Skeletal muscle cell (primary cell): ENCODE measurements at regions not wholly inside any gene's neighbourhood (a gene's known extent, or its start where the extent isn't known, plus 50 kb on each side); places are given as distances from the start of the nearest gene placed in this dataset.
A peak's percentile ranks its signal among the peaks of the same experiment; 100 is the strongest.
"Not testable (repeated sequence)": the region's sequence is repeated elsewhere in the genome, so short reads cannot be mapped to it uniquely, and the experiment has no call there.

Experiments
- DNase-seq: peaks from one replicate; pipeline ENCODE4 v3.0.0-alpha.2; 2010; ENCODE audit warnings: low read depth
- H3K4me3 ChIP-seq: 2 replicates; pipeline ENCODE4 v1.5.1; 2011; ENCODE audit warnings: low read depth, mild to moderate bottlenecking, control low read depth, low read length, moderate library complexity

DNA sequence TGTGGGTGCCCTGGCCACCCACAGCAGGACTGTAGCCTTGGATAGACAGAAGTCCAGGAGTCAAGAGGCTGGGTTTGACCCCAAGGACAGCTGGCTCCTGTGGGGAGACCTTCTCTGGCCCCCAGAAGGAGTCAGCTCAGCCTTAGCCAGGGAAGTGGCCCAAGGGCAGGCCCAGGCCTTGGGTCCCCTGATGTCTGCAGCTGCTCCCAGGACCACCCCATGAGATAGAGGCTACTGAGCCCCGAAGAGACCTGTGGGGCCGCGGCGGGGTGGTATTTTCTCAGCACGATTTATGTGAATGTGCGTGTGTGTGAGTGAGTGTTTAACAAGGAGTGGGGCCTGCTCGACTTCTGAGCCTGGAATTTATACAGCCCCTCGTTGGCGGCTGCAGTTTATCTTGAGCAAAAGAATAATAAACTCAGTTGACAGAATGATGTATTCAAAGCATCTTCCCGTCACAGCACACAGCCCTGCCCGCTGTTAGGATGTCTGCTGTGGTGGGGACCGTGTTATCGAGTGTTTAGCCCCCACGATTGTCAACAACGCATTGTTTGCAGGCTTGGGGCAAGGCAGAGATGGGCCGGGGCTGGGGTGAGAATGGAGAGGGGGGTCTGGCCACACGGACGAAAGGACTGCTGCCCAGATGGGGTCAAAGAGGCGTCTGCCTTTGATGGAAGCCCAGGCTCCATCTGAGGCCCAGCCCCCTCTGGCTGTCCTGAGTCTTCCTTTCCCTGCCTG lies 163.3 kb downstream of the VEGFA start:
- DNase-seq: no peak
- H3K4me3 ChIP-seq: no peak overlapping the region

DNA sequence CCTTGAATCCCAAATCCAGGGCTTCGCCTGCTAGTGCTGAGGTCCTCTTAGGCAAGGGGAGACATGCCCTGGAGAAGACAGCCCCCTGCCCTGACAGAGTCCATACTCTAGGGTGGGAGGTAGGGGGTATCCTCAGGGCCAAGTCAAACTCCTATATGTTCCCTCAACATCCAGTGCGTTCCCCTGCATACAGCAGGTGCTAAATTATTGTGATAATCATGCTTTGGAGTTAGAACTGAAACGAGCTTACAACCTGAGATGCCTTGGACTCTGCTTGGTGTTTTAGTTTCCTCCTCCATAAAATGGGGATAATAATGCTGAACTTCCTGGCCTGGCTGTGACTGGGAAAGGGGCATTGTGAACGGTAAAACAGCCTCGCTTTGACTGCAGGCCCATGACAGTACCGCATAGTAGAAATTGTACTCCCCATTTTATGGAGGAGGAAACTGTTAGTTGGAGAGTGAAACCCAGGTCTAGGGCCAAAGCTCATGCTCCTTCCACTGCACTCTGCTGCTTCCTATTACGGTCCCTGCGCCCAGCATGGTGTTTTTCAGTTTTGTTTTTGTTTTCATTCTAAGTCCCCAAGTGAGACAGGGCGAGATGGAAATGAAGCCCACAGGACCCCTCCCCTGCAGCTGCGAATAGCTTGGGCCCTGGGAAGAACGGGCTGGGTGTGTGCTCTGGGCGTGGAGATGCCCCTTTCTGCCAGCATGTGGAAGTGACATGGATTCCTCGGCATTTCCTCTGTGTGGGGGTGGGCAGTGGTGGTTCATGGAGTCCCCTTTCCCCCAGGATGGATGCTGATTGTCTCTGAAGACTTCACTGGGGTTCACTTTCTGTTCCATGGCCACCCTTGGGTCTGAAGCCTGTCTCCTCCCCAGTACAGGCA lies 162.5 kb downstream of the VEGFA start:
- no peak overlapping the region for H3K4me3 ChIP-seq
- no peak for DNase-seq

GRCh38 chr6:43931201-43931600 lies 161.2 kb downstream of the VEGFA start:
- DNase-seq: no peak
- no peak overlapping the region for H3K4me3 ChIP-seq

GRCh38 chr6:43930440-43931154 lies 160.6 kb downstream of the VEGFA start:
- DNase-seq: no peak
- no peak overlapping the region for H3K4me3 ChIP-seq

DNA sequence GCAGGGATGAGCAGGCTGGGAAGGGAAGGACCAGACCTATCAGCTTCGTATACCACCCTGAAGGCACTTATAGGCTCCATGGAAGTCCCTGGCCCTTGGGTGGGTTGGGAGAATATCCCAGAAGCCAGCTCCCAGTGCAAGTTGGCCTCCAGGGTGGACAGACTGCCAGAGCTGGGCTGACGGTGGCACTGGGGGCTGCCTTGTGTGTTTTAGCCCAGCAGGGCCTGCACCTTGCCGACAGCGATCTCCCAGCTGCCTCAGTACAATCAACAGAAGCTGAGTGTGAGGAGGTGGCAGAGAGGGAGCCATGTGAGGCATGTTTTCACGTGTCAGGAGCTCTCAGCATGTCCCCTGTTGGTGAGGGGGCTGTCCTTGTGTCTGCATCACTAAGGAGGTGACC lies 159.5 kb downstream of the VEGFA start:
- H3K4me3 ChIP-seq: no peak overlapping the region
- no peak for DNase-seq

GRCh38 chr6:43927532-43928210 lies 157.7 kb downstream of the VEGFA start:
- H3K4me3 ChIP-seq: no peak overlapping the region
- no peak for DNase-seq

DNA sequence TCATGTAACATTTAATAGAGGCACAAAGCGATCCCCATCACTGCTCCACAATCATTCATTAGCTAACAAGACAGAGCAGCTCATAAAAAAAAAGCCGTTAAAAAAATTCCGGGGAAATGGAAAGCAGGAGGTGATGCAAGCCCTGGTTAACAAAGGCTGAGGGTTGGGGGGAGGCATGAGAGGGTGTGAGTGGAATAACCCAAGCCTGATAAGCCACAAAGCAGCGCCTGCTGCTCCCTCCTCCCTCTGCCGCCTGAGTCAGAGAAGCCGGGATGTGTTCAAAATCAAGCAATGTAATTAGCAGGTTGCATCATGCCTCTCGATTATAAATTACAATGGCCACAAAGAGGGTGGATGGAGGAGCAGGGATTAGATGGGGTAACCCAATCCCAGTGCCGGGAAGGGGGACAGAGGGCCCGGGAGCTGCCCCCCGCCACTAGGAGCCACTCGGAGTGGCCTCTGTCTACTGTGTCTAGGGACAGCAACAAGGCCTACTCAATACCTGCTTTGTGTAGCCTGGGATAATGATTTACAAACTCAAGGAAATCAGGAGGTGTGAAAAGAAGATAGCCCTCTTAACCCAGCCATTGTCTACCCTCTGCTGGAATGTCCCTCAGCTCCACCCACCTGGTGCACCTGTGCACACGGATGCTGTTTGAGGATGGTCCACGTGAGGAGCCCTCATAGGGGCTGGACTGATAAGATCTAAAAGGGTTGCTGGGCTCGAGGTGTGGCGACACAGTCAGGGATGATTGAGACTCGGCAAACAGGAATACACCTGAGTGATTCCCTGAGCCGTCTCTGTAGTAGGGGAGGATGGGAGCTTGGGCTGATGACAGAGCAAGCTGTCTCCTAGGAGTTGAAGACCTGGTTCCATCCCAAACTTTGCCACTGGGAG lies 156.9 kb downstream of the VEGFA start:
- DNase-seq: peak; percentile 83
- no peak overlapping the region for H3K4me3 ChIP-seq

DNA sequence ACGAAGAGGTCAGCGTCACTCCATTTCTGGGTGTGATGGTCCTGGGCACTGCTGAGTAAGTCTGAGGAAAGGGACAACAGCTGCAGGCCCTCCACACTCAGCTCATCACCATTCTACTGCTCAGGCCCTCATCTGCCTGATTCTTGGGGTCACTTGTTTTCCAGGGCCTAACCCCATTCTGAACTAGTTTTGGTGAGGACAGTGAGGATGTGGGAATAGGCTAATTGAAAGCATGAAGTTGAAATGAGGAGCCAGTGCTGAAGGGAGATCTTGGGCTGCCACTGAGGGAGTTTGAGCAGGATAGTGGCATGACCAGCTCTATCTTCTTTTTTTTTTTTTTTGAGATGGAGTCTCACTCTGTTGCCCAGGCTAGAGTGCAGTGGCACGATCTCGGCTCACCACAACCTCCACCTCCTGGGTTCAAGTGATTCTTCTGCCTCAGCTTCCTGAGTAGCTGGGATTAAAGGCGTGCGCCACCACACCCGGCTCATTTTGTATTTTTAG lies 155.7 kb downstream of the VEGFA start:
- not testable (repeated sequence) for DNase-seq, H3K4me3 ChIP-seq

DNA sequence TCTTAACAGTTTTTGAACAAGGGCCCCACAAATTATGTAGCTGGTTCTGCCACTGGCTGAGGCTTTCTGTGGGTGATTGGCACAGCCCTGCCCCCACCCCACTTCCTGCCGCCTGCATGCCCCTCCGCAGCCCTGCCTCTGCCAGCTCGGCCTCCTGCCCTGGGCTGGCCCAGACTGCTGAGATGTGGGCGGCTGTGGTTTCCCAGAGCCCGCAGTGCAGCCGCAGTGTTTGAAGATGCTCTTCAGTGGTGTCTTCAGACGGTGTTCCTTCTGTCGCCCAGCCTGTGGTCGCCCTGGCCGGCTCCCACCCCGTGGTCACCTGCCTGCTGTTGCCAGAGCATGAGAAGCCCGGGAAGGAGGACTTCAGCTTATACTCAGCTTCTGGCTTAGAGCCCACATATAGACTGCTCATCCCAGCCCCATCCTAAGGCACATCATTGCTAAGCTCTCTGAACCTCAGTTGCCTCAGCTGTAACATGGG lies 154.3 kb downstream of the VEGFA start:
- H3K4me3 ChIP-seq: no peak overlapping the region
- no peak for DNase-seq

DNA sequence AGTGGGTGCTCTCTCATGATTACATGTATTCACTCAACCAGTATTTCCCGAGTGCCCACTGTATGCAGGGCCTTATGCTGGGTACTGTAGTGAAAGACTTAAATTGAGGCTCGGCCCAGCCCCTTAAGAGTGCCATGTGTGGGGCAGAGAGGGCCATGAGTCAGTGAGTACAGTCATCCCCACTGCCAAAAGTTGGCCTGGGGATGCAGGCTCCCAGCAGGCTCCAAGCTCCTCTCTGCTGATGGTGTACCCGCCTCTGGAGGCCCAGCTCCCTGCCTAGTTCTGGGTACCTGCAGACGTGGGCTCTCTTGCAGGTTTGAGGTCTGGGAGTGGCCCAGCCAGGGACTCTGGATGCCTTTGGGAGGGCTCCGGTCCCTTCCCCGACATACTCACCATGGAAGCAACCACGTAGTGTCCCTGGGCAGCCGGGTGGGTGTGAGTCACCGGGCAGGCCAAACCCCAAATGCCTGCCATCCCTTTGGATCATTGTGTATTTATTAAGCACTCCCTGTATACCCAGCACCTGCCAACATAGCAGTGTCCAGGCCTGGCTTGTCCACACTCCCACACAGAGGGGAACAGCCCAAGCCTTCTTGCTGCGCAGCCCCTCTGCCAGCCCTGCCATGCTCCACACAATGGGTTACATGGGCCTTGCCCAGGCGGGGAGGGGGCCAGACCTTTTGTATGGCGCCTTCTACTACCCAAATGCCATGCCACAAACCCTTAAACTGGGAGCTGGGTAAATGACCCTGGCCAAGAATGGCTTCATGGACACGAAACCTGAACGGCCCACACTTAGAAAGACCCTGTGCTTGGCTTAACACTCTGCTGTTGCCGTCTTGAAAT lies 153.6 kb downstream of the VEGFA start:
- DNase-seq: no peak
- H3K4me3 ChIP-seq: no peak overlapping the region

- no peak for DNase-seq
- no peak overlapping the region for H3K4me3 ChIP-seq
Observed at GRCh38 chr6:43922426-43923375, 152.7 kb downstream of the VEGFA start.

DNA sequence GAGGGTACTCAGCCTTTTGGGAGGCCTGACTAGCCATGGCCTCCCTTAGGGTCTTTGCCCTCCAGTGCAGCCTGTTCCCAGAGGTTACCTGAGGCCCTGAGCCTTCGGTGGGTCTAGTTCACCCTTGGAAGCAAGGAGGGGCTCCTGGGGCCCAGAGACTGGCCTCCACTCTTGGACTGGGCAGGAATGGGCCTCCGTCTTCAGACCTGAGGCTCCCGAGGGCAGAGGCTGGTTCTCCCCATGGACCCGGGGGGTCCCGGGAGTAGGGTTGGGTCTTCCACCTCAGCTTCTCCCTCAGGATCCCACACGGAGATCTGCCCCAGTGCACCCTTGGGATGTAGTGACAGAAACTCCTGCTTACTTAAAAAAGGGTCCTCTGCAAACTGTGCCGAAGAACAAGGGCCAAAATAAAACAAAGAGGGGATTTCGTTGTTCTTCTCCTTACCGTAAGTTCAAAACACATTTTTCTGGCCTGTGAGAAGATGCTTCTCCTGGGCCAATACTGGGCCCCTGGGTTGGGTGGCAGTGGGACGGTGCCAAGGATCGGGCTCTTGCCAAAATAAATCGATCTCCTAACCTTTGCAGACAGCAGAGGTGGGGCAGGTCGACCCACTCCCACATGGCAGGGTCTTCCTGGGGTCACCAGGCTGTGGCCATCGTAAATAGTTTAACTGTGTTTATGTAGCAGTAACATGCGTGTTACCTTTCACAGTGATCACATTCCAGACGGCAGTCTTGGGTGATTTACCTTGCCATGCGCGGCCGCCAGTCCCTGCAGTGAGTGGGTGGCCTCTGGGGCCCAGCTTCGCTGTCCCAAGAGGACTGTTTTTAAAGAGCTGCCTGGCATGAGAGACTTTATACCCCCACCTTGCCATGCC lies 151.8 kb downstream of the VEGFA start:
- H3K4me3 ChIP-seq: no peak overlapping the region
- DNase-seq: no peak

DNA sequence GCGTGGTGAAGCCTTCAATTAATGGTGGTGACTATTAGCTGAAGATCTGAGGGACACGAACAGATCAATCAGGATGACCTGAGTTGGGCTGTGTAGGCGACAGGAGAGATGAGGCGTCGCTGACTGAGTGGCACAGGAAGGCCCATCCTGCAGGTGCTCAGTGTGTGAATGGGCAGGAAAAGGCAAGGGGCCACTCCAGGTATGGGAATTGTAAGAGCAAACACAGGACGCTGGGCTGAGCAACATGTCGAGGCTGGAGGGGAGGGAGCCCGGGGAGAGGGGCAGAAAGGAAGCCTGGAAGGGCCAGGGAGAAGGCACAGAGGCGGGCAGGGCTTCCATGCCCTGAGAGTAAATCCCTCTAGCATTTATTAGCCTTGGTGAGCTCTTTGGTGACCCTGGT lies 151.0 kb downstream of the VEGFA start:
- no peak overlapping the region for H3K4me3 ChIP-seq
- DNase-seq: no peak

DNA sequence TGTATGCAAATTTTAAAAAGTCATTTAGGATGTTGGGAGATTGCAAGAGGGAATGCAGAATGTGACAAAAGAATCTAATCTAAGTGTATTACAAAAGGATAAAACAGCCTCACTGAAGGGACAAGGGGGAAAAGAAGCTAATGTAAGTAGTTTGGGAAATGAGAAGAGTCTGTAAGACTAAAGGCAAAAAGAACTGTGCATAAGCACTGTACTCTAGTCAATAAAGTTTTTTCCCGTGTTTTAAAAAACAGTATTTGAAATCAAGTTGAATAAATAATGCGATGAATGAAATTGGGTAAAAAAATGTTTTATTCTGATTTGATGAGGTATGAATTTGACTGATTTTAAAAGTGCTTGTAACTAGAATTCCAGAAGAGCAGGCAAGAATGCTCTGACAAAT lies 149.8 kb downstream of the VEGFA start:
- DNase-seq: no peak
- H3K4me3 ChIP-seq: no peak overlapping the region

DNA sequence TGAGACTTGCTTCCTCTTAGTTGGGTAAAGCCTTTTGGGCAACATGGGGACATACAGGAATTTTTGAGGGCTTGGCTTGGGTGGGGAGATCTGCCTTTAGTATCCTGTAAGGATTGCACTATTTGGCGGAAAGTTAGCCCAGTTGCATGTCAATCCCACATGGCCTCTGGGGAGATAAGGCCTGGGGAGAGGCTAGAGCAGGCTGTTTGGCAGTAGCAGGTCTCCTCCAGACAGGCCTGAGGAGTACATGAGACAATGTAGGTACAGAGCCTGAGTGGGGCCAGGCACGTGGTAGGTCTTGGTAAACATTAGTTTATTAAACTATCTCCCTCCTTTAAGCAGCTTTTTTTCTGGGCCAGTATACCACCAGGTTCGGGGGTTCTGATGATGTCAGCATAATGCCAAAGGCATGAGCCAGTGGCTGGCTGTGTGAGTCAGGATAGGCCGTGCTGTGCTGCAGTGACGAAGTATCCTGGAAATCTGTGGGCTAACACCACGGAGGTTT lies 147.9 kb downstream of the VEGFA start:
- H3K4me3 ChIP-seq: no peak overlapping the region
- no peak for DNase-seq
